Astrocyte (in vitro differentiated cells and primary cell): ENCODE measurements at regions not wholly inside any gene's neighbourhood (a gene's known extent, or its start where the extent isn't known, plus 50 kb on each side); places are given as distances from the start of the nearest gene placed in this dataset.

Experiments
- DNase-seq: peaks from one replicate; pipeline ENCODE4 v3.0.0-alpha.2; 2010; ENCODE audit warnings: low read depth
- FAIRE-seq: peaks from 2 replicates; lab custom pipeline; 2011; peaks lifted over from hg19 to GRCh38; lab: Jason Lieb, UNC
- H2AFZ ChIP-seq: 2 replicates; pipeline ENCODE4 v1.6.0; 2012; ENCODE audit warnings: low read depth, low read length, inconsistent platforms
- H3K27ac ChIP-seq: 2 replicates; pipeline ENCODE4 v1.5.1; 2011; ENCODE audit warnings: low read depth, low read length, inconsistent platforms
- H3K27me3 ChIP-seq: 2 replicates; pipeline ENCODE4 v1.6.0; 2011; ENCODE audit warnings: low read length, inconsistent platforms; ENCODE audit not compliant: insufficient read depth
- H3K36me3 ChIP-seq: 2 replicates; pipeline ENCODE4 v1.5.1; 2011; ENCODE audit warnings: low read length, inconsistent platforms; ENCODE audit not compliant: insufficient read depth
- H3K4me1 ChIP-seq: 2 replicates; pipeline ENCODE4 v1.5.1; 2011; ENCODE audit warnings: low read length, inconsistent platforms; ENCODE audit not compliant: insufficient read depth
- H3K4me2 ChIP-seq: 2 replicates; pipeline ENCODE4 v1.6.0; 2012; ENCODE audit warnings: low read length, inconsistent platforms
- H3K4me3 ChIP-seq: 2 replicates; pipeline ENCODE4 v1.5.1; 2011; ENCODE audit warnings: low read depth, mild to moderate bottlenecking, low read length, inconsistent platforms; ENCODE audit not compliant: insufficient read depth
- H3K79me2 ChIP-seq: 2 replicates; pipeline ENCODE4 v1.6.0; 2012; ENCODE audit warnings: mild to moderate bottlenecking, low read length, inconsistent platforms; ENCODE audit not compliant: insufficient read depth
- H3K9ac ChIP-seq: 2 replicates; pipeline ENCODE4 v1.6.0; 2012; ENCODE audit warnings: mild to moderate bottlenecking, low read length, inconsistent platforms
- H3K9me3 ChIP-seq: 2 replicates; pipeline ENCODE4 v1.5.1; 2012; ENCODE audit warnings: low read depth, mild to moderate bottlenecking, low read length, inconsistent platforms; ENCODE audit not compliant: insufficient read depth
- H4K20me1 ChIP-seq: 2 replicates; pipeline ENCODE4 v1.6.0; 2012; ENCODE audit warnings: low read length, inconsistent platforms; ENCODE audit not compliant: insufficient read depth
- H3K27ac Mint-ChIP-seq: one replicate; pipeline ENCODE4 v1.8.0; 2021; ENCODE audit warnings: mild to moderate bottlenecking, mixed read lengths; ENCODE audit not compliant: unreplicated experiment
- H3K27me3 Mint-ChIP-seq: one replicate; pipeline ENCODE4 v1.8.0; 2021; ENCODE audit warnings: low read depth, mixed read lengths; ENCODE audit not compliant: unreplicated experiment
- H3K36me3 Mint-ChIP-seq: one replicate; pipeline ENCODE4 v1.8.0; 2021; ENCODE audit warnings: low read depth, mixed read lengths; ENCODE audit not compliant: unreplicated experiment
- H3K4me1 Mint-ChIP-seq: one replicate; pipeline ENCODE4 v1.8.0; 2021; ENCODE audit warnings: low read depth, mixed read lengths; ENCODE audit not compliant: unreplicated experiment
- H3K4me3 Mint-ChIP-seq: one replicate; pipeline ENCODE4 v1.8.0; 2021; ENCODE audit warnings: mild to moderate bottlenecking, moderate library complexity, mixed read lengths; ENCODE audit not compliant: unreplicated experiment
- H3K9me3 Mint-ChIP-seq: one replicate; pipeline ENCODE4 v1.8.0; 2021; ENCODE audit warnings: mild to moderate bottlenecking, mixed read lengths; ENCODE audit not compliant: unreplicated experiment
- CTCF ChIP-seq: IDR thresholded peaks from 2 replicates; pipeline ENCODE4 v1.5.1; 2011; ENCODE audit warnings: low read depth, mild to moderate bottlenecking, inconsistent platforms, low read length, moderate library complexity; ENCODE audit not compliant: insufficient read depth
- EZH2 ChIP-seq: IDR thresholded peaks from 2 replicates; pipeline ENCODE4 v1.6.1; 2012; ENCODE audit warnings: mild to moderate bottlenecking, low read length, inconsistent platforms; ENCODE audit not compliant: insufficient read depth

- Mint-ChIP-seq H3K36me3 (no peaks in the 10 kb centered on the region), H3K4me1 (peaks cover 4% of the 10 kb centered on the region), H3K27ac (no peak overlapping the region), H3K9me3 (no peaks in the 10 kb centered on the region), H3K4me3 (no peak overlapping the region), H3K27me3 (no peaks in the 10 kb centered on the region)
- Histone ChIP-seq H3K4me1 (no peaks in the 10 kb centered on the region), H3K4me3 (no peak overlapping the region), H3K36me3 (no peaks in the 10 kb centered on the region), H3K27ac (no peak overlapping the region), H3K9ac (no peak overlapping the region), H3K27me3 (no peaks in the 10 kb centered on the region), H3K79me2 (no peaks in the 10 kb centered on the region), H3K9me3 (no peaks in the 10 kb centered on the region), H4K20me1 (no peaks in the 10 kb centered on the region), H3K4me2 (no peak overlapping the region), H2AFZ (no peak overlapping the region)
- TF ChIP-seq EZH2: no peak
- TF ChIP-seq CTCF: no peak
- FAIRE-seq (no peak), DNase-seq (no peak)
Observed at GRCh38 chr4:138409670-138410069, 167.5 kb upstream of the SLC7A11 start.

DNA sequence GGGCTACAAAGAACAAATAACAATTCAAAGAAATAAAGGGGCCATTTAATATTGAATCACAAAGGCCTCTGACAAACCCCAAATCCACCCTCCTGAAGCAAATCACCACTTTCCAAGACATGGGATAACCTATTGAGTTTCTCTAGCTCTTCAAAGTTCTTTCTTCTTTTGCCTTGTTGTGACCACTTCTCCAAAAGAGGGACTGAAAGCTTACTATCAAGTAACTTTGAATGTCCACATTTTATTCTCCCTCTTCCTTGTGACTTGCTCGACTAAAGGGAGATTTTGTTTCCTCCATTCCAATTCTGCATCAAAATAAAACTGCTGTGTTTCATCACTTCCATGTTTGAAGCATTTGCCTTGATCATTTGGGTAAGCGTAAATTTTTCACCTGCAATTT lies 166.6 kb upstream of the SLC7A11 start:
- H3K9me3 Mint-ChIP-seq: no peaks in the 10 kb centered on the region
- H3K36me3 ChIP-seq: no peaks in the 10 kb centered on the region
- no peak overlapping the region for H3K4me3 Mint-ChIP-seq
- no peaks in the 10 kb centered on the region for H3K36me3 Mint-ChIP-seq
- H3K9me3 ChIP-seq: no peaks in the 10 kb centered on the region
- H2AFZ ChIP-seq: no peak overlapping the region
- DNase-seq: no peak
- H3K4me2 ChIP-seq: no peak overlapping the region
- no peak overlapping the region for H3K27ac ChIP-seq
- no peaks in the 10 kb centered on the region for H3K27me3 Mint-ChIP-seq
- no peak overlapping the region for H3K9ac ChIP-seq
- H3K4me1 ChIP-seq: no peaks in the 10 kb centered on the region
- H3K27me3 ChIP-seq: no peaks in the 10 kb centered on the region
- H4K20me1 ChIP-seq: no peaks in the 10 kb centered on the region
- peaks cover 4% of the 10 kb centered on the region for H3K4me1 Mint-ChIP-seq
- H3K27ac Mint-ChIP-seq: no peak overlapping the region
- TF ChIP-seq CTCF (no peak), EZH2 (no peak)
- no peak overlapping the region for H3K4me3 ChIP-seq
- no peak for FAIRE-seq
- H3K79me2 ChIP-seq: no peaks in the 10 kb centered on the region

- Mint-ChIP-seq H3K36me3 (no peaks in the 10 kb centered on the region), H3K9me3 (no peaks in the 10 kb centered on the region), H3K4me3 (no peak overlapping the region), H3K27me3 (no peaks in the 10 kb centered on the region), H3K4me1 (peaks cover 4% of the 10 kb centered on the region), H3K27ac (no peak overlapping the region)
- no peak overlapping the region for H3K27ac ChIP-seq
- H3K4me3 ChIP-seq: no peak overlapping the region
- H3K36me3 ChIP-seq: no peaks in the 10 kb centered on the region
- H3K9ac ChIP-seq: no peak overlapping the region
- no peaks in the 10 kb centered on the region for H3K9me3 ChIP-seq
- no peaks in the 10 kb centered on the region for H3K4me1 ChIP-seq
- FAIRE-seq: no peak
- no peak for DNase-seq
- TF ChIP-seq EZH2: no peak
- TF ChIP-seq CTCF: no peak
- H3K27me3 ChIP-seq: no peaks in the 10 kb centered on the region
- no peaks in the 10 kb centered on the region for H4K20me1 ChIP-seq
- H2AFZ ChIP-seq: no peak overlapping the region
- H3K79me2 ChIP-seq: no peaks in the 10 kb centered on the region
- H3K4me2 ChIP-seq: no peak overlapping the region
Observed at GRCh38 chr4:138407329-138407728, 165.2 kb upstream of the SLC7A11 start.
